ENCODE measurements at regions not wholly inside any gene's neighbourhood (a gene's known extent, or its start where the extent isn't known, plus 50 kb on each side); places are given as distances from the start of the nearest gene placed in this dataset.

DNA sequence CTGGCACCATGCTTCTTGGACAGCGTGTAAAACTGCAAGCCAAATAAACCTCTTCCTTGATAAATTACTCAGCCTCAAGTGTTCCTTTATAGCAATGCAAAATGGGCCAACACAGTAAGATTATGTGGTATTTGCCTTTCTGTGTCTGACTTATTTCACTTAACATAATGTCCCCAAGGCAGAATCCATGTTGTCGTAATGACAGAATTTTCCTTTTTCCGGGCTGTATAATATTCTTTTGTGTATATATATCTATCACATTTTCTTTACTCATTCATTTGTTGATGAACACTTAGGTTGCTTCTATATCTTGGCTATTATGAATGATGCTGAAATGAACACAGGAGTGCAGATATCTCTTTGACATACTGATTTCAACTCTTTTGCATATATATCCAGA, 209.1 kb upstream of the PTER start:
- TF ChIP-seq POLR2A (IDR thresholded peaks at IDR 0.05), result no peak
- TF ChIP-seq, protein P1, sequence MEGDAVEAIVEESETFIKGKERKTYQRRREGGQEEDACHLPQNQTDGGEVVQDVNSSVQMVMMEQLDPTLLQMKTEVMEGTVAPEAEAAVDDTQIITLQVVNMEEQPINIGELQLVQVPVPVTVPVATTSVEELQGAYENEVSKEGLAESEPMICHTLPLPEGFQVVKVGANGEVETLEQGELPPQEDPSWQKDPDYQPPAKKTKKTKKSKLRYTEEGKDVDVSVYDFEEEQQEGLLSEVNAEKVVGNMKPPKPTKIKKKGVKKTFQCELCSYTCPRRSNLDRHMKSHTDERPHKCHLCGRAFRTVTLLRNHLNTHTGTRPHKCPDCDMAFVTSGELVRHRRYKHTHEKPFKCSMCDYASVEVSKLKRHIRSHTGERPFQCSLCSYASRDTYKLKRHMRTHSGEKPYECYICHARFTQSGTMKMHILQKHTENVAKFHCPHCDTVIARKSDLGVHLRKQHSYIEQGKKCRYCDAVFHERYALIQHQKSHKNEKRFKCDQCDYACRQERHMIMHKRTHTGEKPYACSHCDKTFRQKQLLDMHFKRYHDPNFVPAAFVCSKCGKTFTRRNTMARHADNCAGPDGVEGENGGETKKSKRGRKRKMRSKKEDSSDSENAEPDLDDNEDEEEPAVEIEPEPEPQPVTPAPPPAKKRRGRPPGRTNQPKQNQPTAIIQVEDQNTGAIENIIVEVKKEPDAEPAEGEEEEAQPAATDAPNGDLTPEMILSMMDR (IDR thresholded peaks at IDR 0.05), result no peak
- TF ChIP-seq EP300 (IDR thresholded peaks at IDR 0.05), result no peak

All from ovary (tissue), 3 donors.